Activated CD4-positive, alpha-beta T cell treated with anti-CD3 and anti-CD28 coated beads, Interleukin-2, Interleukin-6, amounts not matched to agents 100 ng/mL and 50 ng/mL, durations not matched to agents 16 hours and 8 hours (primary cell): ENCODE measurements at regions not wholly inside any gene's neighbourhood (a gene's known extent, or its start where the extent isn't known, plus 50 kb on each side); places are given as distances from the start of the nearest gene placed in this dataset.
"Not testable (repeated sequence)": the region's sequence is repeated elsewhere in the genome, so short reads cannot be mapped to it uniquely, and the experiment has no call there.

Experiments
- DNase-seq: peaks from one replicate; pipeline ENCODE4 v3.0.0-alpha.2; 2020

- DNase-seq = no peak
These were observed 418.5 kb downstream of the PTPRC start for GRCh38 chr1:199057322-199057721.

GRCh38 chr1:199058281-199058680 is 419.4 kb downstream of the PTPRC start:
- DNase-seq = no peak

- no peak for DNase-seq
These were observed 426.1 kb downstream of the PTPRC start for GRCh38 chr1:199064971-199065370.

- DNase-seq = peak; percentile 30
These were observed 428.6 kb downstream of the PTPRC start for GRCh38 chr1:199067483-199067882.

- DNase-seq = no peak
These were observed 432.2 kb downstream of the PTPRC start for GRCh38 chr1:199071080-199071479.

GRCh38 chr1:199073166-199073565 is 434.3 kb downstream of the PTPRC start:
- no peak for DNase-seq

- DNase-seq = no peak
These were observed 437.0 kb downstream of the PTPRC start for GRCh38 chr1:199075792-199076191.

- no peak for DNase-seq
These were observed 441.2 kb downstream of the PTPRC start for GRCh38 chr1:199079994-199080393.

- DNase-seq = peak; percentile 16
These were observed 442.9 kb downstream of the PTPRC start for GRCh38 chr1:199081739-199082138.

- DNase-seq = no peak
These were observed 444.0 kb downstream of the PTPRC start for GRCh38 chr1:199082778-199083389.

- no peak for DNase-seq
These were observed 444.8 kb downstream of the PTPRC start for GRCh38 chr1:199083680-199084079.

GRCh38 chr1:199084293-199084692 is 445.5 kb downstream of the PTPRC start:
- DNase-seq = no peak

GRCh38 chr1:199085903-199086302 is 447.1 kb downstream of the PTPRC start:
- no peak for DNase-seq

- DNase-seq = no peak
These were observed 448.3 kb downstream of the PTPRC start for GRCh38 chr1:199087144-199087543.

GRCh38 chr1:199089393-199090122 is 450.7 kb downstream of the PTPRC start:
- DNase-seq = peak; percentile 71

- not testable (repeated sequence) for DNase-seq
These were observed 456.8 kb downstream of the PTPRC start for GRCh38 chr1:199095628-199096027.

GRCh38 chr1:199096591-199096990 is 457.8 kb downstream of the PTPRC start:
- DNase-seq = no peak

GRCh38 chr1:199098468-199098867 is 459.6 kb downstream of the PTPRC start:
- no peak for DNase-seq

- DNase-seq = no peak
These were observed 462.3 kb downstream of the PTPRC start for GRCh38 chr1:199101139-199101538.

GRCh38 chr1:199101635-199102034 is 462.8 kb downstream of the PTPRC start:
- DNase-seq = no peak

GRCh38 chr1:199102239-199102638 is 463.4 kb downstream of the PTPRC start:
- DNase-seq = no peak

- DNase-seq = no peak
These were observed 470.3 kb downstream of the PTPRC start for GRCh38 chr1:199109160-199109559.

- DNase-seq = no peak
These were observed 473.5 kb downstream of the PTPRC start for GRCh38 chr1:199112365-199112764.

- DNase-seq = peak; percentile 74
These were observed 474.5 kb downstream of the PTPRC start for GRCh38 chr1:199113265-199113869.
